ENCODE measurements at regions not wholly inside any gene's neighbourhood (a gene's known extent, or its start where the extent isn't known, plus 50 kb on each side); places are given as distances from the start of the nearest gene placed in this dataset.

DNA sequence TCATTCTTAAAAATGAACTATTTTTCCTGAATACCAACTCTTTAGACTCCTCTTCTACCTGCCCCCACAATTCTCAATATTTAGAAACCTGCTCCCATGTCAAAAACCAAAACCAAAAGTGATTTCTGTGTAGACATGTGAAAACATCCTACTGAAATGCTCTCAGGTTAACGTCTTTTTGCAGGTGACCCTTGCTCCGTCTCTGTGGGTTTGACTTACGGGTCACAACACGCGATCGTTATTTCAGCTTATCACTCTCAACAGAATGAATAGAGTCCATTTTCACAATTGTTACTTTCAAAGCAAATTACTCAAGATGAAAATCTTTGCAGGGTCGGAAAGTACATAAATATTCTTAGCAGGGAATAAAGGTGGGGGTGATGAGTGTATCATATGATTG is 456.3 kb upstream of the SGCD start:
- Histone ChIP-seq H2BK5ac (ENCODE audit: low read depth, low read length, poor library complexity, severe bottlenecking) (no peak overlapping the region), H3K4me3 (ENCODE audit: insufficient read depth, low read depth, low read length) (no peak overlapping the region), H3K18ac (ENCODE audit: low read depth, low read length) (no peak overlapping the region), H3K14ac (replicated peaks; ENCODE audit: low read depth, low read length) (no peak overlapping the region), H3K27me3 (ENCODE audit: control insufficient read depth, insufficient read depth, low read length) (no peaks in the 10 kb centered on the region), H3K23ac (ENCODE audit: low read depth, low read length) (no peak overlapping the region), H2BK120ac (ENCODE audit: low read depth, low read length) (no peak overlapping the region), H3K9ac (ENCODE audit: low read depth, low read length) (no peak overlapping the region), H3K79me1 (ENCODE audit: low read depth in 1 of 2, low read length in 2 of 2) (no peaks in the 10 kb centered on the region), H3K9me1 (ENCODE audit: insufficient read depth, low read length) (no peaks in the 10 kb centered on the region), H3K4ac (ENCODE audit: low read depth, low read length) (no peak overlapping the region), H2BK20ac (ENCODE audit: low read depth, low read length) (no peak overlapping the region), H3K9me3 (ENCODE audit: control insufficient read depth, insufficient read depth, low read length) (no peaks in the 10 kb centered on the region), H4K20me1 (ENCODE audit: insufficient read depth, low read length) (no peaks in the 10 kb centered on the region), H4K5ac (ENCODE audit: low read depth, low read length) (no peak overlapping the region), H2AFZ (replicated peaks; ENCODE audit: low read length, poor library complexity) (no peak overlapping the region), H2AK9ac (replicated peaks; ENCODE audit: low read depth, low read length, poor library complexity) (no peak overlapping the region), H3K56ac (ENCODE audit: extremely low read depth, insufficient read depth, low read length) (no peak overlapping the region), H3K4me1 (ENCODE audit: control insufficient read depth, insufficient read depth, low read length) (no peaks in the 10 kb centered on the region), H3K36me3 (ENCODE audit: control insufficient read depth, insufficient read depth, low read length) (no peaks in the 10 kb centered on the region), H4K8ac (ENCODE audit: low read depth in 2 of 2, low read length in 2 of 2) (no peak overlapping the region), H3K4me2 (ENCODE audit: low read depth, low read length) (no peak overlapping the region), H2BK15ac (ENCODE audit: low read depth, low read length) (no peak overlapping the region), H4K91ac (ENCODE audit: insufficient read depth, low read depth, low read length) (no peak overlapping the region), H3K27ac (ENCODE audit: insufficient read depth, low read length) (no peak overlapping the region), H2AK5ac (ENCODE audit: low read depth, low read length) (no peak overlapping the region)
- BruUV-seq (replicated peaks) = no TSS peak
- no peak for TF ChIP-seq CHD1 (IDR thresholded peaks at IDR 0.05; ENCODE audit: low read depth, low read length)
- no peak for TF ChIP-seq FOS (IDR thresholded peaks at IDR 0.05; ENCODE audit: low read depth, low read length)
- TF ChIP-seq RAD21 (IDR thresholded peaks at IDR 0.05; ENCODE audit: low read length) = no peak
- no peak for TF ChIP-seq MAZ (IDR thresholded peaks at IDR 0.05; ENCODE audit: borderline replicate concordance, low read depth, low read length)
- TF ChIP-seq CEBPB (IDR thresholded peaks at IDR 0.05; ENCODE audit: low read depth, low read length) = no peak
- TF ChIP-seq CTCF (conservative IDR thresholded peaks at IDR 0.05; ENCODE audit: low read depth, low read length) = no peak
- TF ChIP-seq RCOR1 (IDR thresholded peaks at IDR 0.05; ENCODE audit: insufficient replicate concordance, low read length) = no peak
- no peak for TF ChIP-seq SMC3 (IDR thresholded peaks at IDR 0.05; ENCODE audit: low read depth, low read length)
- TF ChIP-seq NFE2L2 (IDR thresholded peaks at IDR 0.05; ENCODE audit: low read depth, low read length) = no peak
- TF ChIP-seq MAFK (IDR thresholded peaks at IDR 0.05; ENCODE audit: low read depth, low read length) = no peak
- no peak for TF ChIP-seq USF2 (IDR thresholded peaks at IDR 0.05; ENCODE audit: low read depth, low read length)
- TF ChIP-seq BHLHE40 (IDR thresholded peaks at IDR 0.05; ENCODE audit: low read depth, low read length) = no peak
- no peak for TF ChIP-seq MXI1 (IDR thresholded peaks at IDR 0.05; ENCODE audit: borderline replicate concordance, low read depth, low read length)
- no peak for TF ChIP-seq POLR2A (IDR thresholded peaks at IDR 0.05; ENCODE audit: low read depth, low read length)
- TF ChIP-seq RFX5 (IDR thresholded peaks at IDR 0.05; ENCODE audit: low read depth, low read length) = no peak
- TF ChIP-seq, protein P1, sequence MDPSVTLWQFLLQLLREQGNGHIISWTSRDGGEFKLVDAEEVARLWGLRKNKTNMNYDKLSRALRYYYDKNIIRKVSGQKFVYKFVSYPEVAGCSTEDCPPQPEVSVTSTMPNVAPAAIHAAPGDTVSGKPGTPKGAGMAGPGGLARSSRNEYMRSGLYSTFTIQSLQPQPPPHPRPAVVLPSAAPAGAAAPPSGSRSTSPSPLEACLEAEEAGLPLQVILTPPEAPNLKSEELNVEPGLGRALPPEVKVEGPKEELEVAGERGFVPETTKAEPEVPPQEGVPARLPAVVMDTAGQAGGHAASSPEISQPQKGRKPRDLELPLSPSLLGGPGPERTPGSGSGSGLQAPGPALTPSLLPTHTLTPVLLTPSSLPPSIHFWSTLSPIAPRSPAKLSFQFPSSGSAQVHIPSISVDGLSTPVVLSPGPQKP (IDR thresholded peaks at IDR 0.05; ENCODE audit: borderline replicate concordance, low read depth, low read length) = no peak
- POLR2A ChIA-PET (ENCODE audit: unreplicated experiment) = no interaction called here
- intact Hi-C loops (cut with micrococcal nuclease) (no loop called here), dilution Hi-C loops (cut with HindIII; ENCODE audit: low sequenced_read_pairs, unreplicated experiment) (no loop called here), in situ Hi-C loops (cut with MboI; ENCODE audit: low sequenced_read_pairs) (no loop called here)
- CTCF ChIA-PET = no interaction called here
- DNase-seq (no peak), ATAC-seq (ENCODE audit: low read depth) (no peak)
- WGBS, 2 experiments (ENCODE audit: extremely low coverage in 2 of 2, insufficient read length in 1 of 2) = no CpG with 5 or more reads among the region's 7 CpGs
